H9 (cell line): ENCODE measurements at regions not wholly inside any gene's neighbourhood (a gene's known extent, or its start where the extent isn't known, plus 50 kb on each side); places are given as distances from the start of the nearest gene placed in this dataset.

Source experiments
- DNase-seq: peaks from one replicate; pipeline ENCODE4 v3.0.0-alpha.2; 2017
- H2AFZ ChIP-seq: one replicate; pipeline ENCODE4 v1.6.1; 2013; ENCODE audit warnings: mild to moderate bottlenecking, low read length, control low read depth, moderate library complexity
- H2AK5ac ChIP-seq: 2 replicates; pipeline ENCODE4 v1.6.1; 2013; ENCODE audit warnings: low read length, control low read depth, mixed read lengths; ENCODE audit not compliant: insufficient read length
- H2BK120ac ChIP-seq: one replicate; pipeline ENCODE4 v1.6.1; 2013; ENCODE audit warnings: low read depth, mild to moderate bottlenecking, low read length, control low read depth, inconsistent platforms; ENCODE audit not compliant: poor library complexity, severe bottlenecking
- H2BK12ac ChIP-seq: 2 replicates; pipeline ENCODE4 v1.6.1; 2013; ENCODE audit warnings: low read length, control low read depth, mixed read lengths, low read depth; ENCODE audit not compliant: insufficient read length
- H2BK15ac ChIP-seq: 2 replicates; pipeline ENCODE4 v1.6.1; 2013; ENCODE audit warnings: low read depth, low read length, control low read depth
- H2BK20ac ChIP-seq: one replicate; pipeline ENCODE4 v1.6.1; 2013; ENCODE audit warnings: low read depth, mild to moderate bottlenecking, low read length, control low read depth, inconsistent platforms; ENCODE audit not compliant: poor library complexity, severe bottlenecking
- H2BK5ac ChIP-seq: 2 replicates; pipeline ENCODE4 v1.6.1; 2013; ENCODE audit warnings: low read length, control low read depth, mixed read lengths; ENCODE audit not compliant: insufficient read length
- H3K14ac ChIP-seq: 2 replicates; pipeline ENCODE4 v1.6.1; 2013; ENCODE audit warnings: low read length, control low read depth; ENCODE audit not compliant: insufficient read depth
- H3K18ac ChIP-seq: 2 replicates; pipeline ENCODE4 v1.6.1; 2013; ENCODE audit warnings: low read depth, mild to moderate bottlenecking, mixed read lengths, low read length, control low read depth; ENCODE audit not compliant: insufficient read length
- H3K23ac ChIP-seq: 2 replicates; pipeline ENCODE4 v1.6.1; 2013; ENCODE audit warnings: low read length, control low read depth, mixed read lengths, low read depth; ENCODE audit not compliant: insufficient read length
- H3K23me2 ChIP-seq: 2 replicates; pipeline ENCODE4 v1.6.1; 2013; ENCODE audit warnings: low read depth, mild to moderate bottlenecking, mixed read lengths, low read length, control low read depth; ENCODE audit not compliant: insufficient read length, poor library complexity, severe bottlenecking
- H3K27ac ChIP-seq: 2 replicates; pipeline ENCODE4 v1.5.1; 2013; ENCODE audit warnings: low read length, control low read depth, mixed read lengths, low read depth; ENCODE audit not compliant: insufficient read length
- H3K27me3 ChIP-seq: 2 replicates; pipeline ENCODE4 v1.6.1; 2013; ENCODE audit warnings: low read length, control low read depth, inconsistent platforms; ENCODE audit not compliant: insufficient read depth
- H3K4ac ChIP-seq: 2 replicates; pipeline ENCODE4 v1.6.1; 2013; ENCODE audit warnings: low read depth, mild to moderate bottlenecking, control low read depth, inconsistent platforms, low read length, moderate library complexity
- H3K4me1 ChIP-seq: 2 replicates; pipeline ENCODE4 v1.6.1; 2013; ENCODE audit warnings: low read length, control low read depth, inconsistent platforms; ENCODE audit not compliant: insufficient read depth
- H3K4me2 ChIP-seq: 2 replicates; pipeline ENCODE4 v1.6.1; 2013; ENCODE audit warnings: low read length, control low read depth, mixed read lengths; ENCODE audit not compliant: insufficient read length, insufficient read depth
- H3K56ac ChIP-seq: 2 replicates; pipeline ENCODE4 v1.6.1; 2013; ENCODE audit warnings: low read depth, mild to moderate bottlenecking, mixed read lengths, low read length, control low read depth; ENCODE audit not compliant: insufficient read length
- H3K79me1 ChIP-seq: 2 replicates; pipeline ENCODE4 v1.6.1; 2013; ENCODE audit warnings: low read depth, mild to moderate bottlenecking, moderate library complexity, low read length, control low read depth, inconsistent platforms; ENCODE audit not compliant: insufficient read depth, poor library complexity, severe bottlenecking
- H3K79me2 ChIP-seq: 2 replicates; pipeline ENCODE4 v1.6.1; 2013; ENCODE audit warnings: low read length, control low read depth, inconsistent platforms; ENCODE audit not compliant: insufficient read depth
- H3K9ac ChIP-seq: 2 replicates; pipeline ENCODE4 v1.6.1; 2013; ENCODE audit warnings: low read length, control low read depth, mixed read lengths; ENCODE audit not compliant: insufficient read length; ENCODE audit errors: extremely low read depth
- H3K9me3 ChIP-seq: one replicate; pipeline ENCODE4 v1.6.1; 2013; ENCODE audit warnings: low read depth, low read length, inconsistent platforms; ENCODE audit not compliant: control insufficient read depth
- H3T11ph ChIP-seq: one replicate; pipeline ENCODE4 v1.6.1; 2013; ENCODE audit warnings: mild to moderate bottlenecking, low read length, control low read depth, inconsistent platforms
- H4K20me1 ChIP-seq: one replicate; pipeline ENCODE4 v1.6.1; 2013; ENCODE audit not compliant: control insufficient read depth, insufficient read length, insufficient read depth
- H4K5ac ChIP-seq: 2 replicates; pipeline ENCODE4 v1.6.1; 2013; ENCODE audit warnings: low read depth, mild to moderate bottlenecking, mixed read lengths, low read length, control low read depth; ENCODE audit not compliant: insufficient read length
- H4K8ac ChIP-seq: replicated peaks from 2 replicates; pipeline ENCODE4 v1.6.1; 2013; ENCODE audit warnings: low read length, control low read depth, mixed read lengths, low read depth; ENCODE audit not compliant: insufficient read length
- H4K91ac ChIP-seq: 2 replicates; pipeline ENCODE4 v1.6.1; 2013; ENCODE audit warnings: low read depth, mild to moderate bottlenecking, moderate library complexity, mixed read lengths, low read length, control low read depth; ENCODE audit not compliant: insufficient read length
- H3K27ac Mint-ChIP-seq, 3 experiments: 2 replicates in 2 of 3; 3 replicates in 1 of 3; pipeline ENCODE4 v1.8.0; 2020 to 2021; ENCODE audit warnings: mixed read lengths in 3 of 3, mild to moderate bottlenecking in 1 of 3, moderate library complexity in 1 of 3
- H3K27me3 Mint-ChIP-seq: 2 replicates; pipeline ENCODE4 v1.8.0; 2021; ENCODE audit warnings: low read depth, mild to moderate bottlenecking, moderate library complexity, mixed read lengths
- H3K36me3 Mint-ChIP-seq, 3 experiments: 2 replicates in 2 of 3; 3 replicates in 1 of 3; pipeline ENCODE4 v1.8.0; 2020 to 2021; ENCODE audit warnings: low read depth in 3 of 3, mixed read lengths in 3 of 3; ENCODE audit not compliant: insufficient read depth in 1 of 3
- H3K4me1 Mint-ChIP-seq, 2 experiments: 2 replicates each; pipeline ENCODE4 v1.8.0; 2020; ENCODE audit warnings: mixed read lengths in 2 of 2
- H3K4me3 Mint-ChIP-seq, 2 experiments: 2 replicates in 1 of 2; 3 replicates in 1 of 2; pipeline ENCODE4 v1.8.0; 2020 to 2021; ENCODE audit warnings: mild to moderate bottlenecking in 2 of 2, mixed read lengths in 2 of 2, moderate library complexity in 1 of 2
- H3K9me3 Mint-ChIP-seq, 2 experiments: 2 replicates in 1 of 2; 3 replicates in 1 of 2; pipeline ENCODE4 v1.8.0; 2020; ENCODE audit warnings: mild to moderate bottlenecking in 2 of 2, mixed read lengths in 2 of 2, moderate library complexity in 1 of 2
- WGBS: extraction: QIAGEN DNeasy Blood & Tissue Kit; methylation state at CpG from one replicate; pipeline ENCODE4 v1.1.7; 2013; ENCODE audit warnings: missing lambda C conversion rate, low lambda C conversion rate, mixed read lengths; ENCODE audit not compliant: insufficient read length; ENCODE audit errors: extremely low coverage; 5-methylcytosine and 5-hydroxymethylcytosine counted together
- TF ChIP-seq, protein P1 (sequence below): fragments of 200-600 bp; sonication (generic); conservative IDR thresholded peaks from 3 replicates; pipeline ENCODE4 v1.8.0; 2021; ENCODE audit warnings: antibody characterized with exemption, mild to moderate bottlenecking

DNA sequence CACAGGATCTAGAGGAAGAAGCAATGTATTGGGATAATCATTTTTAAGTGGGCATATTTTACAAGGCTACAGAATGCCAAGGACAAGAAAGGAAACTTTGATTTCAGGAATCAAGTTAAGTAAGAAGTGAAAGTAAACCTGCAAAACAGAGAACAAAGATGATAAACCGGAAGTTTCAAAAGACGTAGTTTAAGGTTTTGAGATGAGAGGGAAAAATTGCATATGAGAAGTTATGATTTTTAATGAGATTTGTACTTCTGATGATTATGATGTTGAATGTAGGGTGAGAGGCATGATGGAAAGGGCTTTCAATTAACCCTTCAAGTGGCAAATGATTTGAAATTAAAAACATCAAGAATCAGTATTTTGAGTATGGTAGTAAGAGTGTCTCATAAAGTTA is 134.9 kb downstream of the CAPZA3 start:
- WGBS = 100% methylated on average over 2 of the region's 2 CpGs
- H3K9me3 ChIP-seq = no peaks in the 10 kb centered on the region
- peaks cover 0 to 9% of the 10 kb centered on the region in 2 experiments; a peak in 2 of 4 replicates for H3K4me1 Mint-ChIP-seq
- peaks cover 17 to 21% of the 10 kb centered on the region in 2 experiments for H3K9me3 Mint-ChIP-seq
- H3K4me3 Mint-ChIP-seq = no peak overlapping the region
- H3K27me3 ChIP-seq = no peaks in the 10 kb centered on the region
- no peak overlapping the region for H3K14ac ChIP-seq
- no peak overlapping the region for H3K27ac Mint-ChIP-seq
- H2BK12ac ChIP-seq = no peak overlapping the region
- no peak for DNase-seq
- H3K4me2 ChIP-seq = no peak overlapping the region
- H3K18ac ChIP-seq = no peak overlapping the region
- H3K27me3 Mint-ChIP-seq = no peaks in the 10 kb centered on the region
- TF ChIP-seq, protein P1, sequence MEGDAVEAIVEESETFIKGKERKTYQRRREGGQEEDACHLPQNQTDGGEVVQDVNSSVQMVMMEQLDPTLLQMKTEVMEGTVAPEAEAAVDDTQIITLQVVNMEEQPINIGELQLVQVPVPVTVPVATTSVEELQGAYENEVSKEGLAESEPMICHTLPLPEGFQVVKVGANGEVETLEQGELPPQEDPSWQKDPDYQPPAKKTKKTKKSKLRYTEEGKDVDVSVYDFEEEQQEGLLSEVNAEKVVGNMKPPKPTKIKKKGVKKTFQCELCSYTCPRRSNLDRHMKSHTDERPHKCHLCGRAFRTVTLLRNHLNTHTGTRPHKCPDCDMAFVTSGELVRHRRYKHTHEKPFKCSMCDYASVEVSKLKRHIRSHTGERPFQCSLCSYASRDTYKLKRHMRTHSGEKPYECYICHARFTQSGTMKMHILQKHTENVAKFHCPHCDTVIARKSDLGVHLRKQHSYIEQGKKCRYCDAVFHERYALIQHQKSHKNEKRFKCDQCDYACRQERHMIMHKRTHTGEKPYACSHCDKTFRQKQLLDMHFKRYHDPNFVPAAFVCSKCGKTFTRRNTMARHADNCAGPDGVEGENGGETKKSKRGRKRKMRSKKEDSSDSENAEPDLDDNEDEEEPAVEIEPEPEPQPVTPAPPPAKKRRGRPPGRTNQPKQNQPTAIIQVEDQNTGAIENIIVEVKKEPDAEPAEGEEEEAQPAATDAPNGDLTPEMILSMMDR = no peak
- no peak overlapping the region for H2BK15ac ChIP-seq
- H4K8ac ChIP-seq = no peak overlapping the region
- no peak overlapping the region for H3K4ac ChIP-seq
- no peak overlapping the region for H2BK5ac ChIP-seq
- no peak overlapping the region for H4K5ac ChIP-seq
- H2AK5ac ChIP-seq = no peak overlapping the region
- H3T11ph ChIP-seq = no peak overlapping the region
- H2BK20ac ChIP-seq = no peak overlapping the region
- H3K36me3 Mint-ChIP-seq = peaks cover 0 to 20% (median 13%) of the 10 kb centered on the region in 3 experiments; a peak in 5 of 7 replicates
- no peak overlapping the region for H3K27ac ChIP-seq
- no peak overlapping the region for H2BK120ac ChIP-seq
- H3K9ac ChIP-seq = no peak overlapping the region
- no peak overlapping the region for H3K23ac ChIP-seq
- H3K79me2 ChIP-seq = no peaks in the 10 kb centered on the region
- no peak overlapping the region for H2AFZ ChIP-seq
- no peak overlapping the region for H4K91ac ChIP-seq
- H3K4me1 ChIP-seq = no peaks in the 10 kb centered on the region
- H3K79me1 ChIP-seq = no peaks in the 10 kb centered on the region
- no peaks in the 10 kb centered on the region for H4K20me1 ChIP-seq
- H3K56ac ChIP-seq = no peak overlapping the region
- no peaks in the 10 kb centered on the region for H3K23me2 ChIP-seq
